ENCODE measurements at regions not wholly inside any gene's neighbourhood (a gene's known extent, or its start where the extent isn't known, plus 50 kb on each side); places are given as distances from the start of the nearest gene placed in this dataset.

DNA sequence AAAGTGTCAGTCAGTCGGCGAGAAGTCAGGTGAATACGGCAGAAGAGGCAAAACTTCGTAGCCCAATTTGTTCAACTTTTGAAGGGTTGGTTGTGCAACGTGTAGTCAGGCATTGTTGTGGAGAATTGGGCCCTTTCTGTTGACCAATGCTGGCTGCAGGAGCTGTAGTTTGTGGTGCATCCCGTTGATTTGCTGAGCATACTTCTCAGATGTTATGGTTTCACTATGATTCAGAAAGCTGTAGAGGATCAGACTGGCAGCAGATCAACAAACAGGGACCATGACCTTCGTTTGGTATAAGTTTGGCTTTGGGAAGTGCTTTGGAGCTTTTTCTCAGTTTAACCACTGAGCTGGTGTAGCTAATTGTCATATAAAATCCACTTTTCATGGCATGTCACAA is 190.2 kb upstream of the ADAMTS5 start:
- no peak for DNase-seq

GRCh38 chr21:27156666-27157065 is 189.8 kb upstream of the ADAMTS5 start:
- no peak for DNase-seq

DNA sequence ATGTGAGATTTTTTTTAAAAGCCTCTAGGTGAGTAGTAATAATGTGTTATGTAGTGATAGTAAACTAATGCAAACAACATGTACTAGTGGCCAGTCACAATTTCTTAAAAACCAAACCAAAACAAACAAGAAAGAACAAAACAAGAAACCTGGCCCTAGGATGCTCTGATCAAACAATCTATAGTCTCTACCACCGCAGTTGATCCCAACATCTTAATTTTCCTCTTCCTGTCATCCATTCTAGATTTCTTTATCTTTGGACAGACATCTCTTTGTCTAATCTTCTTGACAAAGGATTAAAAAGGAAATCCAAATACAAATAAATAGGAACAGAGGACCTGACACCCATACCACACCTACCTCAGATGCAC is 188.2 kb upstream of the ADAMTS5 start:
- no peak for DNase-seq

GRCh38 chr21:27154451-27155129 is 187.7 kb upstream of the ADAMTS5 start:
- no peak for DNase-seq

GRCh38 chr21:27152996-27153395 is 186.1 kb upstream of the ADAMTS5 start:
- DNase-seq = no peak

- no peak for DNase-seq
These were observed 182.1 kb upstream of the ADAMTS5 start for GRCh38 chr21:27149034-27149433.

DNA sequence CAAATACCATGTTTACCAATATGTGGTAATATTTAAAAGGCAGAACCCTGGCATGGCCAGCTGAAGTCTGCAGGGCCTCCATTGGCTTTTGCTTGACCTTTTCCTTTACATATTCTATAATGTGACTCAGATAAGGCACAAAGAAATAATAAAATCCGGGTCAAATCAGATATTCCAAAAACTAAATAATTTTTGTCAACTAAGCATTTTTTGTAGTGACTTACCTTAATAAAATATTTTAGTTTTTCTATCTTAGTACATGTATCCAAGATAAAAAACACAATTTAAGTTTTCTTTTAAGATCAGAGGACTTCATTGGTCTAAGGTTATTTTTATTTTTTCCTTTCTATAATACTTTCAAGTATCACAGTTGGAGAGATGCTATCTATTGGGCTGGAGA is 179.4 kb upstream of the ADAMTS5 start:
- DNase-seq = no peak

GRCh38 chr21:27145134-27145798 is 178.4 kb upstream of the ADAMTS5 start:
- no peak for DNase-seq

- DNase-seq = no peak
These were observed 176.6 kb upstream of the ADAMTS5 start for GRCh38 chr21:27143476-27143875.

DNA sequence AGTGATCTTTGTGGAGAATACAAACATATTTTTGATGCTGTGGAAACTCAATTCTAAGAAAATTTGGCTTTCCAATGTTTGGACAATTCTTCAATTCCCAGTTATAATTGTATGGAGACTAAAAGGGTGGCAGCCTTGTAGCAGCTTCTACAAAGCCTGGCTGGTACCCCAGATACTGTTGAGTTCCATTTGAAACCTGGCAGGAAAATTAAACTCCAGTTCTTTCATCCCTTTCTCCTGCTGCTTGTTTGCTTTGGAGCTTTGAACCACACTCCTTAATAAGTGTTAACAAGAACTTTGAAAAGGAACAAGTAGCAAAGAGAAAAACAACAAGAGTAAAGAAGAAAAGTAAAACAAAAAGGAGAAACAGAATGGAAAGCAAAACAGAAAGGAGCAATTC is 172.6 kb upstream of the ADAMTS5 start:
- no peak for DNase-seq

DNA sequence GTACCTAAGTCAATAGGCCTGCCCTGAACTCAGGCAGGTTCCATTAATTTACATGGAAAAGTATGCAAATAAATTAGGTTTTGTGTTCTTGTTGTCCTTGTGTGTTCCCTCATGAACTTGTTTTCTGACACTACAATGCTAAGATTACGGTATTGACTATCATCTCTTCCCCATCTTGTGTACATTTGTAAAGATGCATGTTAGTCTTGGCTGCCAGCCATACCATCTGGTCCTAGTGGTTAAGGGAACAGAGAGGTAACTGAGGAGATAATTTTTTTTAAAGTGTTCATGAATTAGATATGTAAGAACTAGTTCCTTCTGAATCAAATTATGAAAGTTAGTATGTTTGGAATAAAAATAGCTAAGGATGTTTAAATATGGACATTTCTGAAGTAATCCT is 167.6 kb upstream of the ADAMTS5 start:
- DNase-seq = no peak

- DNase-seq = no peak
These were observed 165.4 kb upstream of the ADAMTS5 start for GRCh38 chr21:27132266-27132665.

- DNase-seq = no peak
These were observed 163.3 kb upstream of the ADAMTS5 start for GRCh38 chr21:27130154-27130553.

- no peak for DNase-seq
These were observed 162.8 kb upstream of the ADAMTS5 start for GRCh38 chr21:27129694-27130093.

GRCh38 chr21:27129215-27129614 is 162.3 kb upstream of the ADAMTS5 start:
- DNase-seq = no peak

GRCh38 chr21:27126140-27126539 is 159.3 kb upstream of the ADAMTS5 start:
- DNase-seq = no peak

DNA sequence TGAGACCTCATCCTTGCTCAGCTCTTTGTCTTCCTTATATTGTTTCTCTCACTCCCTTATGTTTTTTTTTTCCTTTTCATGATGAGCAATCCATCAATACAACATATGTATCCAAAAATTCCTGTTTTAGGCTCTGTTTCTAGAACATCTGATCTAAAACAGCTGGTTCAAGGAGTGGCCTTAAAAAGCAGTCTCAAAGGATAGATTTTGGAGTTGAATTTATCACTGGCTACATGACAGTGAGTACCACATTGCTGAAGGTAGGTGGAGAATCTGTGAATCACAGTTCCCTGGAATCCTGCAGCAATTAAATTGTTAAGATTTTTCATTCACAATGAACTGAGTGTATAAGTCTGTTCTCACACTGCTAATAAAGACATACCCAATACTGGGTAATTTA is 155.8 kb upstream of the ADAMTS5 start:
- no peak for DNase-seq

DNA sequence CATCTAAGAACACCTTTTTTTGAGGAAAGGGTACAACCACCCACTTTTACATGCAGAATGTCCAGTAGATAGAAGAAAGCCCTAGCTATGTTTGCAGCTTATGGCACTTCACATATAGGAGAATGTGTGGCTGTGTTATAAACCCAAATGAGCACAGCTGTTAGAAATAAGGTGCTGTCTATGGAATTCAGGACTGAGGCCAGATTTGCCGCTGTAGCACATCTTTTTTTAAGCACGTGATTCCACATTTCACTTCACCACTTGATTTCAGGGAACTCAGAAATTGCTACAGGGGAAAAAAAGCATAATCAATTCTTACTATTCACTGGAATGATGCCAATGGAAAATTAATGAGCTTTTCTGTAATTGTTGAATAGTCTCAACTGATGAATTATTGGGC is 147.2 kb upstream of the ADAMTS5 start:
- DNase-seq = no peak

DNA sequence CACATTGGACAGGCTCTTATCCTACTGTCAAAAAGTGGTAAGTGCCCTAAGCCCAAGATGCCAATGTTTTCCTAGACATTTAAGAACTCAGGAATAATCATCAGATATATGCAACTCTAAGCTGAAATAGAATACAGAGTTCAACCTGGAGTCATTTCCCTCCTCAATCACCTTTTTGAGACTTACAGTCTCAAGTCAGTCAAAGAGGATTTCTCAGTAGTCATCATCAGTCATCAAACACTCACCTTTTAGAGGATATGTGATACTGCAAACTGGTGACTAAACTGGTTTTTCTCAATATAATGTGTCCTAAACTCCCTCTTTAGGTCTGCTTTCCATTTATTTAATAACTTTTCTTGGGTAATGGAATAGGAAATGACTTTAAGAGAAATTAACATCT is 145.3 kb upstream of the ADAMTS5 start:
- no peak for DNase-seq

DNA sequence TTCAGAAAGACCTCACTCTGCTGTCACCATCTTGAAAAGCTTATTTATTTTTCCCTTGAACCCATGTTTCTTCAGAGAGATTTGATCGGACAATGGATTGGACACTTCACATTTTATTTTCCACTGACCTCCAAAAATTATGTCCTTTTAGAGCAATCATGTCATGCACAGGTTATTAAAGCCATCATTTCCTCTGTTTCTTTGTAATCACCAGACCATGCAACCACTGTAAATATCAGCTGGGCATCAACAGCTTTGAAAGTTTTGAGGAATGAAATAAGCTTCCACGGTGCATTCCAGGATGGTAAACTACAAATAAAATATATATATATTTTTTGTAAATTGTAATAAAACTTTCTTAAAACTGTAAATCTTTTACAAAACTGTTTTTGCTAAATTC is 144.1 kb upstream of the ADAMTS5 start:
- no peak for DNase-seq

DNA sequence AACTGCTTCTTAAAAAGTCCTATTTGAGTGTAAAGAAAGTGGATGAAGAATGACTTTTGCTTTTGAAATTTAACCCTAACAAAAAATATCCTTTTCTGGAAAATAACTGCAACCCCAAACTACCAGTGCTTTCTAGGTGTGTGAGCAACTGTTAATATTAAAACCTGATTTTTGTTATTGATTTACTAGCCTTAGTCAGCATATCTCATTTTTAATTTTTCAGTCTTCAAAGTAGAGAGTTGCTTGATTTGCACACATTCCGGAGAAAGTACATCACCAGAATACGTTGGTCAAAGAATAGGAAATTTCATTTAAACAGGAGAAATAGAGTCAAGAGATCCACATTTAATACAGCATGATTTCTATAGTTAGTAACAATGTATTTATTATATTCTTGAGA is 141.8 kb upstream of the ADAMTS5 start:
- no peak for DNase-seq

DNA sequence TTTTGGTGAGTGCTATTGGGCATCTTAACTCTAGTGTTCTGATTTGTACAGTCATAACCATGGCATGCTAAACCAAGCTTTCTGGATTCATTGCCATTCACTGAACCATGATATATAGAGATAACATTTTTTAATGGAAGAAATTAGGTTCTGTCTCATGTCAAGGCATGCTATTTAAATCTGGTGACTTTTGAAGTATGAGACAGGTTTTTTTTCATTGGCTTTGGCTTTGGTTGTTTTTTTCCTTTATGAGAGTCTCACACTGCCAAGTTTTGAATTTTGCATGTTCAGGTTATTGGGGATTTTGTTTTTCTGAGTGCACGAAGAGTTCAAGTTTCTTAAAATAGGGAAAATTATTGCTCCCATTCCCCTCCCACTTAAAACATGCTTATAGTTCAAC is 141.3 kb upstream of the ADAMTS5 start:
- DNase-seq = no peak

- no peak for DNase-seq
These were observed 138.1 kb upstream of the ADAMTS5 start for GRCh38 chr21:27104846-27105431.
